Ishikawa (cell line): ENCODE measurements at regions not wholly inside any gene's neighbourhood (a gene's known extent, or its start where the extent isn't known, plus 50 kb on each side); places are given as distances from the start of the nearest gene placed in this dataset.

ENCODE experiments used
- CEBPB ChIP-seq: IDR thresholded peaks from 2 replicates; pipeline ENCODE4 v1.6.1; 2012
- EGR1 ChIP-seq: IDR thresholded peaks from 2 replicates; pipeline ENCODE4 v1.6.1; 2012
- EP300 ChIP-seq: IDR thresholded peaks from 2 replicates; pipeline ENCODE4 v1.6.1; 2012; ENCODE audit warnings: borderline replicate concordance
- FOXM1 ChIP-seq: IDR thresholded peaks from 2 replicates; pipeline ENCODE4 v1.6.1; 2012; ENCODE audit warnings: low read depth, borderline replicate concordance
- MAX ChIP-seq: IDR thresholded peaks from 2 replicates; pipeline ENCODE4 v1.6.1; 2012
- NFIC ChIP-seq: IDR thresholded peaks from 2 replicates; pipeline ENCODE4 v1.6.1; 2012
- RAD21 ChIP-seq: IDR thresholded peaks from 2 replicates; pipeline ENCODE4 v1.6.1; 2012; ENCODE audit warnings: low read depth
- REST ChIP-seq: IDR thresholded peaks from 2 replicates; pipeline ENCODE4 v1.6.1; 2012; ENCODE audit warnings: low read depth, mild to moderate bottlenecking
- TAF1 ChIP-seq: IDR thresholded peaks from 2 replicates; pipeline ENCODE4 v1.6.1; 2012; ENCODE audit warnings: low read depth, mild to moderate bottlenecking
- USF1 ChIP-seq: IDR thresholded peaks from 2 replicates; pipeline ENCODE4 v1.6.1; 2012
- YY1 ChIP-seq: IDR thresholded peaks from 2 replicates; pipeline ENCODE4 v1.6.1; 2012; ENCODE audit warnings: low read depth
- ZBTB7A ChIP-seq: IDR thresholded peaks from 2 replicates; pipeline ENCODE4 v1.6.1; 2012; ENCODE audit warnings: low read depth

GRCh38 chr18:22523481-22523880 is 105.8 kb upstream of the CTAGE1 start:
- TF ChIP-seq NFIC (no peak), YY1 (no peak), EP300 (no peak), RAD21 (no peak), MAX (no peak), ZBTB7A (no peak), USF1 (no peak), EGR1 (no peak), REST (no peak), TAF1 (no peak), FOXM1 (no peak), CEBPB (no peak)
